Spinal cord (tissue), 9 donors: ENCODE measurements at regions not wholly inside any gene's neighbourhood (a gene's known extent, or its start where the extent isn't known, plus 50 kb on each side); places are given as distances from the start of the nearest gene placed in this dataset.
"Not testable (repeated sequence)": the region's sequence is repeated elsewhere in the genome, so short reads cannot be mapped to it uniquely, and the experiment has no call there.

Source experiments
- DNase-seq, 6 donors: peaks; one replicate each; pipeline versions ENCODE4 v3.0.0 to v3.0.0-alpha.2; 2013 to 2015; ENCODE audit warnings: low spot score in 6 of 6, low read depth in 4 of 6
- H3K27ac ChIP-seq: one replicate; pipeline ENCODE4 v1.5.1; 2013; ENCODE audit warnings: low read depth, low read length, control low read depth
- H3K27me3 ChIP-seq: one replicate; pipeline ENCODE4 v1.6.1; 2013; ENCODE audit warnings: low read length; ENCODE audit not compliant: control insufficient read depth, insufficient read depth
- H3K36me3 ChIP-seq: one replicate; pipeline ENCODE4 v1.6.1; 2013; ENCODE audit warnings: low read length; ENCODE audit not compliant: control insufficient read depth, insufficient read depth
- H3K4me1 ChIP-seq: one replicate; pipeline ENCODE4 v1.6.1; 2013; ENCODE audit warnings: low read length; ENCODE audit not compliant: control insufficient read depth, insufficient read depth
- H3K4me3 ChIP-seq: one replicate; pipeline ENCODE4 v1.5.1; 2013; ENCODE audit warnings: low read depth, low read length, control low read depth
- H3K9me3 ChIP-seq: one replicate; pipeline ENCODE4 v1.6.1; 2013; ENCODE audit warnings: low read length; ENCODE audit not compliant: control insufficient read depth, insufficient read depth
- WGBS: methylation state at CpG from one replicate; pipeline ENCODE4 v1.1.5; 2013; ENCODE audit warnings: missing lambda C conversion rate; ENCODE audit not compliant: insufficient coverage; 5-methylcytosine and 5-hydroxymethylcytosine counted together
- donor health status: healthy.

GRCh38 chr4:68720723-68721122, 50.3 kb upstream of the UGT2B15 start:
- WGBS: 92% methylated on average over 4 of the region's 6 CpGs
- H3K4me1 ChIP-seq, DNase-seq, H3K27me3 ChIP-seq, H3K27ac ChIP-seq, H3K36me3 ChIP-seq, H3K9me3 ChIP-seq, H3K4me3 ChIP-seq: not testable (repeated sequence)

GRCh38 chr4:68724426-68724825, 54.0 kb upstream of the UGT2B15 start:
- WGBS: 95% methylated on average over 7 of the region's 7 CpGs

GRCh38 chr4:68724922-68725321, 54.5 kb upstream of the UGT2B15 start:
- no peak overlapping the region for H3K4me3 ChIP-seq
- H3K4me1 ChIP-seq: no peaks in the 10 kb centered on the region
- 83% methylated on average over 10 of the region's 12 CpGs for WGBS
- no peak for DNase-seq
- no peaks in the 10 kb centered on the region for H3K9me3 ChIP-seq
- H3K27me3 ChIP-seq: no peaks in the 10 kb centered on the region
- no peak overlapping the region for H3K27ac ChIP-seq
- H3K36me3 ChIP-seq: no peaks in the 10 kb centered on the region

More at GRCh38 chr4:68724426-68724825, 54.0 kb upstream of the UGT2B15 start:
- Histone ChIP-seq H3K4me3 (no peak overlapping the region), H3K9me3 (no peaks in the 10 kb centered on the region), H3K27ac (no peak overlapping the region), H3K4me1 (no peaks in the 10 kb centered on the region), H3K27me3 (no peaks in the 10 kb centered on the region), H3K36me3 (no peaks in the 10 kb centered on the region)
- DNase-seq: no peak

GRCh38 chr4:68732653-68733466, 62.4 kb upstream of the UGT2B15 start:
- WGBS: no CpG with 5 or more reads among the region's 5 CpGs

DNA sequence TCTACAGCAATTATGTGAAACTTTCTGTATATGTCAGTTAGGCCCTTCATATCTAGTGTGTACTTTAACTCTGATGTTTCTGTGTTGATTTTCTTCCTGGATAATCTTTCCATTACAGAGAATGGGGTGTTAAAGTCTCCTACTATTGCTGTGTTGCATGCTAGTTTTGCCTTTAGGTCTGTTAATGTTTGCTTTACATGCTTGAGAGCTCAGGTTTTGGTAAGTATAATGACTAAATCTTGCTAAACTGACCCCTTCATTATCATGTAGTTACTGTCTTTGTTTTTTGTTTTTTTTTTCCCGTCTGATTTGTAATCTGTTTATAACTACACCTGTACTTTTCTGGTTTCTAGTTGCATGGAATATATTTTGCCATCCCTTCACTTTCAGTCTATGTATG, 63.6 kb upstream of the UGT2B15 start:
- WGBS: no CpG with 5 or more reads among the region's 1 CpG
- Histone ChIP-seq H3K36me3 (no peaks in the 10 kb centered on the region), H3K27me3 (no peaks in the 10 kb centered on the region), H3K4me1 (no peaks in the 10 kb centered on the region), H3K27ac (no peak overlapping the region), H3K4me3 (no peak overlapping the region), H3K9me3 (no peaks in the 10 kb centered on the region)
- no peak for DNase-seq

More at GRCh38 chr4:68732653-68733466, 62.4 kb upstream of the UGT2B15 start:
- H3K9me3 ChIP-seq: no peaks in the 10 kb centered on the region
- H3K4me1 ChIP-seq: no peaks in the 10 kb centered on the region
- H3K27ac ChIP-seq: no peak overlapping the region
- H3K4me3 ChIP-seq: no peak overlapping the region
- H3K36me3 ChIP-seq: no peaks in the 10 kb centered on the region
- H3K27me3 ChIP-seq: no peaks in the 10 kb centered on the region
- peak in 2 of 6 donors; percentile 6 for DNase-seq

GRCh38 chr4:68735106-68735505, 64.7 kb upstream of the UGT2B15 start:
- no peak overlapping the region for H3K27ac ChIP-seq
- no peaks in the 10 kb centered on the region for H3K27me3 ChIP-seq
- H3K36me3 ChIP-seq: no peaks in the 10 kb centered on the region
- no peak for DNase-seq
- H3K4me3 ChIP-seq: no peak overlapping the region
- H3K4me1 ChIP-seq: no peaks in the 10 kb centered on the region
- WGBS: 58% methylated on average over 1 of the region's 1 CpG
- H3K9me3 ChIP-seq: no peaks in the 10 kb centered on the region

GRCh38 chr4:68736813-68737212, 66.4 kb upstream of the UGT2B15 start:
- no peaks in the 10 kb centered on the region for H3K4me1 ChIP-seq
- 38% methylated on average over 1 of the region's 1 CpG for WGBS
- no peaks in the 10 kb centered on the region for H3K9me3 ChIP-seq
- no peak for DNase-seq
- no peak overlapping the region for H3K4me3 ChIP-seq
- no peaks in the 10 kb centered on the region for H3K27me3 ChIP-seq
- no peaks in the 10 kb centered on the region for H3K36me3 ChIP-seq
- H3K27ac ChIP-seq: no peak overlapping the region

- Histone ChIP-seq H3K27me3 (no peaks in the 10 kb centered on the region), H3K27ac (no peak overlapping the region), H3K36me3 (no peaks in the 10 kb centered on the region), H3K4me3 (no peak overlapping the region), H3K9me3 (no peaks in the 10 kb centered on the region), H3K4me1 (no peaks in the 10 kb centered on the region)
- no peak for DNase-seq
- 100% methylated on average over 1 of the region's 2 CpGs for WGBS
Measured at GRCh38 chr4:68738036-68738435, 67.6 kb upstream of the UGT2B15 start.

DNA sequence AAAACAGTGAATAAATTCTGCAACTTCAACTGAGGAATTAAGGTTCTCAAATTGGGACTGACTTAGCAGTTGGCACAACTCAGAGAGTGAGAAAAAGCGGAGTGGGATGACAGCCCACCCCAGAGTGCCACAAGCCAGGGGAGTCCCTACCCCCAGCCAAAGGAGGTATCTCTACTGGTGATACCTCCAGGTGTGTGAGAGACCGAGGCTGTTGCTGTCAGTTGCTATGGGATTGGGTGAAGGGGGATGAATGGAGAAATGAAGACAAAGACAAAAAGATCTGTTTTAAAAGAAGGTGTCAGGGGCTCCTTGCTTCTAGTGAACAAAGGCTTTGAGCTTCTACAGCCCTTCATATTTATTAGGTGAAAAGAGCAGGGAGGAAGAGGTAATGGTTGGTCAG, 71.4 kb upstream of the UGT2B10 start:
- WGBS: 50% methylated on average over 1 of the region's 2 CpGs
- Histone ChIP-seq H3K4me3 (no peak overlapping the region), H3K27me3 (no peaks in the 10 kb centered on the region), H3K27ac (no peak overlapping the region), H3K4me1 (no peaks in the 10 kb centered on the region), H3K36me3 (no peaks in the 10 kb centered on the region), H3K9me3 (no peaks in the 10 kb centered on the region)
- no peak for DNase-seq
